K562 (cell line): ENCODE measurements at regions not wholly inside any gene's neighbourhood (a gene's known extent, or its start where the extent isn't known, plus 50 kb on each side); places are given as distances from the start of the nearest gene placed in this dataset.

Source experiments
- DNMT1 ChIP-seq: fragments of 450-650 bp; IDR thresholded peaks from 2 replicates; pipeline ENCODE4 v1.6.1; 2016; ENCODE audit warnings: antibody characterized with exemption, mild to moderate bottlenecking
- HDAC2 ChIP-seq: fragments of 450-650 bp; IDR thresholded peaks from 2 replicates; pipeline ENCODE4 v1.6.1; 2016; ENCODE audit warnings: mild to moderate bottlenecking
- HMGN3 ChIP-seq: IDR thresholded peaks from 2 replicates; pipeline ENCODE4 v1.6.1; 2011; ENCODE audit warnings: borderline replicate concordance, low read depth, mild to moderate bottlenecking, mixed read lengths, low read length; ENCODE audit not compliant: insufficient read length; ENCODE audit errors: extremely low read depth
- LEF1 ChIP-seq: fragments of 450-650 bp; IDR thresholded peaks from 2 replicates; pipeline ENCODE4 v1.6.1; 2016; ENCODE audit warnings: mild to moderate bottlenecking
- NCOA1 ChIP-seq: fragments of 450-650 bp; IDR thresholded peaks from 2 replicates; pipeline ENCODE4 v1.6.1; 2016; ENCODE audit warnings: low read depth
- NCOR1 ChIP-seq: fragments of 450-650 bp; IDR thresholded peaks from 2 replicates; pipeline ENCODE4 v1.6.1; 2016; ENCODE audit warnings: mild to moderate bottlenecking, moderate library complexity
- NFYB ChIP-seq: IDR thresholded peaks from 2 replicates; pipeline ENCODE4 v1.6.1; 2011; ENCODE audit warnings: mild to moderate bottlenecking, moderate library complexity; ENCODE audit not compliant: insufficient read length; ENCODE audit errors: extremely low read depth
- POU5F1 ChIP-seq: fragments of 150-350 bp; IDR thresholded peaks from 2 replicates; pipeline ENCODE4 v1.6.1; 2014; ENCODE audit warnings: borderline replicate concordance, low read length, low read depth, mild to moderate bottlenecking; ENCODE audit not compliant: partially characterized antibody
- RNF2 ChIP-seq: sonication (generic); IDR thresholded peaks from 2 replicates; pipeline ENCODE4 v1.6.1; 2016
- SMC3 ChIP-seq: conservative IDR thresholded peaks from 2 replicates; pipeline ENCODE4 v1.6.1; 2011; ENCODE audit warnings: low read depth, low read length, improper control_type of control experiment; ENCODE audit not compliant: insufficient read depth
- SREBF1 ChIP-seq: fragments of 150-350 bp; IDR thresholded peaks from 2 replicates; pipeline ENCODE4 v1.6.1; 2014; ENCODE audit warnings: antibody characterized with exemption, low read depth, low read length, borderline replicate concordance
- STAT6 ChIP-seq: sonication (generic); formaldehyde crosslinking; IDR thresholded peaks from 2 replicates; pipeline ENCODE4 v1.8.1; 2023; ENCODE audit warnings: mild to moderate bottlenecking, missing genetic modification reagents
- TARDBP ChIP-seq: fragments of 450-650 bp; IDR thresholded peaks from 2 replicates; pipeline ENCODE4 v1.6.1; 2016
- TRIM24 ChIP-seq, 2 experiments: fragments of 450-650 bp; IDR thresholded peaks; 2 replicates each; pipeline ENCODE4 v1.6.1; 2016
- ZNF395 ChIP-seq: fragments of 200-800 bp; sonication (Bioruptor generic); IDR thresholded peaks from 2 replicates; pipeline ENCODE4 v1.6.1; 2017; ENCODE audit warnings: missing genetic modification characterization, missing compliant biosample characterization
- TF ChIP-seq, protein P1 (sequence below), 2 experiments: fragments of 450-650 bp; conservative IDR thresholded peaks; 2 replicates each; pipeline ENCODE4 v1.6.1; 2017; ENCODE audit warnings: mild to moderate bottlenecking in 2 of 2, moderate library complexity in 2 of 2
- TF ChIP-seq, protein P2 (sequence below): IDR thresholded peaks from 3 replicates; pipeline ENCODE4 v1.6.1; 2011; ENCODE audit warnings: borderline replicate concordance, mild to moderate bottlenecking, moderate library complexity; ENCODE audit not compliant: insufficient read length; ENCODE audit errors: extremely low read depth
- TF ChIP-seq, protein P3 (sequence below): fragments of 450-650 bp; IDR thresholded peaks from 2 replicates; pipeline ENCODE4 v1.6.1; 2016

GRCh38 chr16:85554114-85554888 lies 58.8 kb upstream of the GSE1 start (continued):
- TF ChIP-seq, protein P1, sequence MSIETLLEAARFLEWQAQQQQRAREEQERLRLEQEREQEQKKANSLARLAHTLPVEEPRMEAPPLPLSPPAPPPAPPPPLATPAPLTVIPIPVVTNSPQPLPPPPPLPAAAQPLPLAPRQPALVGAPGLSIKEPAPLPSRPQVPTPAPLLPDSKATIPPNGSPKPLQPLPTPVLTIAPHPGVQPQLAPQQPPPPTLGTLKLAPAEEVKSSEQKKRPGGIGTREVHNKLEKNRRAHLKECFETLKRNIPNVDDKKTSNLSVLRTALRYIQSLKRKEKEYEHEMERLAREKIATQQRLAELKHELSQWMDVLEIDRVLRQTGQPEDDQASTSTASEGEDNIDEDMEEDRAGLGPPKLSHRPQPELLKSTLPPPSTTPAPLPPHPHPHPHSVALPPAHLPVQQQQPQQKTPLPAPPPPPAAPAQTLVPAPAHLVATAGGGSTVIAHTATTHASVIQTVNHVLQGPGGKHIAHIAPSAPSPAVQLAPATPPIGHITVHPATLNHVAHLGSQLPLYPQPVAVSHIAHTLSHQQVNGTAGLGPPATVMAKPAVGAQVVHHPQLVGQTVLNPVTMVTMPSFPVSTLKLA (conservative IDR thresholded peaks at IDR 0.05) = no peak
- TF ChIP-seq RNF2 = peak; percentile 92
- peak; percentile 80; the same call in 1 of the 2 replicates for TF ChIP-seq HDAC2
- peak; percentile 41 for TF ChIP-seq POU5F1
- TF ChIP-seq HMGN3 = peak; percentile 50
- TF ChIP-seq NCOR1 = no peak
- TF ChIP-seq SREBF1 = no peak
- TF ChIP-seq, protein P2, sequence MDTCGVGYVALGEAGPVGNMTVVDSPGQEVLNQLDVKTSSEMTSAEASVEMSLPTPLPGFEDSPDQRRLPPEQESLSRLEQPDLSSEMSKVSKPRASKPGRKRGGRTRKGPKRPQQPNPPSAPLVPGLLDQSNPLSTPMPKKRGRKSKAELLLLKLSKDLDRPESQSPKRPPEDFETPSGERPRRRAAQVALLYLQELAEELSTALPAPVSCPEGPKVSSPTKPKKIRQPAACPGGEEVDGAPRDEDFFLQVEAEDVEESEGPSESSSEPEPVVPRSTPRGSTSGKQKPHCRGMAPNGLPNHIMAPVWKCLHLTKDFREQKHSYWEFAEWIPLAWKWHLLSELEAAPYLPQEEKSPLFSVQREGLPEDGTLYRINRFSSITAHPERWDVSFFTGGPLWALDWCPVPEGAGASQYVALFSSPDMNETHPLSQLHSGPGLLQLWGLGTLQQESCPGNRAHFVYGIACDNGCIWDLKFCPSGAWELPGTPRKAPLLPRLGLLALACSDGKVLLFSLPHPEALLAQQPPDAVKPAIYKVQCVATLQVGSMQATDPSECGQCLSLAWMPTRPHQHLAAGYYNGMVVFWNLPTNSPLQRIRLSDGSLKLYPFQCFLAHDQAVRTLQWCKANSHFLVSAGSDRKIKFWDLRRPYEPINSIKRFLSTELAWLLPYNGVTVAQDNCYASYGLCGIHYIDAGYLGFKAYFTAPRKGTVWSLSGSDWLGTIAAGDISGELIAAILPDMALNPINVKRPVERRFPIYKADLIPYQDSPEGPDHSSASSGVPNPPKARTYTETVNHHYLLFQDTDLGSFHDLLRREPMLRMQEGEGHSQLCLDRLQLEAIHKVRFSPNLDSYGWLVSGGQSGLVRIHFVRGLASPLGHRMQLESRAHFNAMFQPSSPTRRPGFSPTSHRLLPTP = no peak
- peak; percentile 26; the same call in 1 of the 2 replicates for TF ChIP-seq STAT6
- 0 out of 2 replicates have a peak, but pooled peaks have one; percentile 3 for TF ChIP-seq SMC3
- no peak for TF ChIP-seq DNMT1
- no peak for TF ChIP-seq ZNF395 (CRISPR knock-in tag)
- peak; percentile 81 for TF ChIP-seq NCOA1
- TF ChIP-seq LEF1 = peak; percentile 89
- peak; percentile 6 to 67; a peak in 2 of 4 replicates for TF ChIP-seq TRIM24 (IDR thresholded peaks at IDR 0.05)
- no peak for TF ChIP-seq NFYB
- TF ChIP-seq TARDBP = 0 out of 2 replicates have a peak, but pooled peaks have one; percentile 26
- TF ChIP-seq, protein P3, sequence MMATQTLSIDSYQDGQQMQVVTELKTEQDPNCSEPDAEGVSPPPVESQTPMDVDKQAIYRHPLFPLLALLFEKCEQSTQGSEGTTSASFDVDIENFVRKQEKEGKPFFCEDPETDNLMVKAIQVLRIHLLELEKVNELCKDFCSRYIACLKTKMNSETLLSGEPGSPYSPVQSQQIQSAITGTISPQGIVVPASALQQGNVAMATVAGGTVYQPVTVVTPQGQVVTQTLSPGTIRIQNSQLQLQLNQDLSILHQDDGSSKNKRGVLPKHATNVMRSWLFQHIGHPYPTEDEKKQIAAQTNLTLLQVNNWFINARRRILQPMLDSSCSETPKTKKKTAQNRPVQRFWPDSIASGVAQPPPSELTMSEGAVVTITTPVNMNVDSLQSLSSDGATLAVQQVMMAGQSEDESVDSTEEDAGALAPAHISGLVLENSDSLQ = no peak; the same call in 1 of the 2 replicates
